Transverse colon (tissue), 3 donors: ENCODE measurements at regions not wholly inside any gene's neighbourhood (a gene's known extent, or its start where the extent isn't known, plus 50 kb on each side); places are given as distances from the start of the nearest gene placed in this dataset.

Experiments used
- CTCF ChIP-seq, 5 experiments: fragments of 200-600 bp in 3 of 5; fragments of 450-650 bp in 2 of 5; sonication (generic) in 3 of 5; IDR thresholded peaks; 1 replicate in 2 of 5; 2 replicates in 3 of 5; pipeline ENCODE4 v1.5.1; 2016 to 2017; ENCODE audit warnings: antibody characterized with exemption in 5 of 5, inconsistent platforms in 3 of 5, mild to moderate bottlenecking in 2 of 5, moderate library complexity in 1 of 5
- POLR2A ChIP-seq: fragments of 450-650 bp; IDR thresholded peaks from one replicate; pipeline ENCODE4 v1.6.1; 2016; ENCODE audit warnings: antibody characterized with exemption, mild to moderate bottlenecking, moderate library complexity

GRCh38 chr12:19778172-19778571, 338.9 kb downstream of the AEBP2 start:
- TF ChIP-seq CTCF (IDR thresholded peaks at IDR 0.05) (no peak), POLR2A (no peak)
